Brain microvascular endothelial cell (primary cell): ENCODE measurements at regions not wholly inside any gene's neighbourhood (a gene's known extent, or its start where the extent isn't known, plus 50 kb on each side); places are given as distances from the start of the nearest gene placed in this dataset.
"Not testable (repeated sequence)": the region's sequence is repeated elsewhere in the genome, so short reads cannot be mapped to it uniquely, and the experiment has no call there.

ENCODE experiments used
- DNase-seq: peaks from one replicate; pipeline ENCODE4 v3.0.0-alpha.2; 2020
- H3K27ac ChIP-seq: fragments of 250-450 bp; sonication (Bioruptor Pico); 2 replicates; pipeline ENCODE4 v1.5.1; 2020; ENCODE audit warnings: mild to moderate bottlenecking, moderate library complexity
- H3K27me3 ChIP-seq: fragments of 250-450 bp; sonication (Bioruptor Pico); replicated peaks from 2 replicates; pipeline ENCODE4 v1.5.1; 2020; ENCODE audit warnings: mild to moderate bottlenecking
- H3K36me3 ChIP-seq: fragments of 250-450 bp; sonication (Bioruptor Pico); replicated peaks from 2 replicates; pipeline ENCODE4 v1.5.1; 2020; ENCODE audit warnings: mild to moderate bottlenecking
- H3K4me3 ChIP-seq: 2 replicates; pipeline ENCODE4 v1.5.1; 2011; ENCODE audit warnings: low read depth, mild to moderate bottlenecking, control low read depth, low read length, moderate library complexity
- CTCF ChIP-seq: IDR thresholded peaks from 2 replicates; pipeline ENCODE4 v1.5.1; 2011; ENCODE audit warnings: low read depth, mild to moderate bottlenecking, moderate library complexity, low read length, control low read depth, inconsistent platforms; ENCODE audit errors: missing control alignments
- in situ Hi-C: cut with HindIII; loops from 2 replicates; pipeline ENCODE4 v1.10.0; 2017; ENCODE audit warnings: low sequenced_read_pairs, low pct_ligation_motif_present

- in situ Hi-C loops = no loop called here
- no peak for TF ChIP-seq CTCF
- no peak overlapping the region for H3K4me3 ChIP-seq
- H3K36me3 ChIP-seq = no peaks in the 10 kb centered on the region
- no peaks in the 10 kb centered on the region for H3K27me3 ChIP-seq
- DNase-seq = peak; percentile 71
- peak overlapping the region; percentile 86 for H3K27ac ChIP-seq
Measured at GRCh38 chr13:74243637-74244526, 109.7 kb upstream of the KLF12 start.

- H3K36me3 ChIP-seq, in situ Hi-C loops, DNase-seq, H3K27ac ChIP-seq, H3K27me3 ChIP-seq, H3K4me3 ChIP-seq: not testable (repeated sequence)
Measured at GRCh38 chr13:74241343-74241742, 107.1 kb upstream of the KLF12 start.

DNA sequence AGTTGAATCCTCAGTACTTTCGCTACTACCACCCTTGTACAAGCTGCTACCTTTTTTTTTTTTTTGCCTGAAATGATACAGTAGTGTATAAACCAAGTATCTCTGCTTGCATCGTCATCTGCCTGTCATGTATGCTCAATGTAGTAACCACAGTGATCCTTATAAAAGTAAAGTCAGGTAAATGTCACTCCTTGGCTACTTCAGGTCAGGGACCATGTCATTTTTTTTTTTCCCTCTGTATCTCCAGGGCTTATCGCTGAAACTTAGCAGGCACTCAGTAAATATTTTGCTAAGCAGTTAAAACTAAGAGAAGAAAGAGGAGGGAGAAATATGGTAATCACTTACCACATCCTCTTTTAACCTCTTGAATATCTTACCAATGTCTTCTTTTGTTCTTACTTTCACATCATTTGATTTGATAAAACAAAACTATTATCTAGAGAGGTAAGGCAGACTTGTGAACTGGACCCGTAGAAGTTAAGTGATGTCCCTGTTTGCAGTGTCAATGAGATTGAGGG, 96.8 kb upstream of the KLF12 start:
- TF ChIP-seq CTCF = no peak
- in situ Hi-C loops = no loop called here
- H3K36me3 ChIP-seq = no peaks in the 10 kb centered on the region
- no peak overlapping the region for H3K27ac ChIP-seq
- no peaks in the 10 kb centered on the region for H3K27me3 ChIP-seq
- DNase-seq = no peak
- no peak overlapping the region for H3K4me3 ChIP-seq

DNA sequence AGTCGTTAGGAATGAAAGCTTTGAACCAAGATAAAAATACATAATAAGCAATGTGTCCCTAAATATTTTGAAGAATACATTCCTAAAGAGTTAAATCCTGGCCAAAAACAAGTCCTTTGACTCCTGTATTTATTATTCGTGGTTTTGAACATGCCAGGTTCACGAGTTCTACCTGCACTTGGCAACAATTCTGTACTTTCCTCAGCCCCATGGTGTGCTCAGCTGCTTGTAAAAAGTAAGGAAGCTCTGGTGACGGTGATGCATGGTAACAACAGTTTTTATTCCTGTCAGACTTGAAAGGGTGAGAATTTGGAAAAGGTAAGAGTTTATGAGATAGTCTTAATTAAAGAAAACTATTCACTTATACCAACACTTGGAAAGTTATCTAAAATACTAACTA, 95.0 kb upstream of the KLF12 start:
- H3K27ac ChIP-seq = no peak overlapping the region
- no peaks in the 10 kb centered on the region for H3K27me3 ChIP-seq
- H3K4me3 ChIP-seq = no peak overlapping the region
- TF ChIP-seq CTCF = no peak
- no peak for DNase-seq
- in situ Hi-C loops = no loop called here
- H3K36me3 ChIP-seq = no peaks in the 10 kb centered on the region

- Histone ChIP-seq H3K4me3 (no peak overlapping the region), H3K36me3 (no peaks in the 10 kb centered on the region), H3K27ac (no peak overlapping the region), H3K27me3 (no peaks in the 10 kb centered on the region)
- TF ChIP-seq CTCF = no peak
- no peak for DNase-seq
- in situ Hi-C loops = no loop called here
Measured at GRCh38 chr13:74227476-74228158, 93.4 kb upstream of the KLF12 start.

- peak; percentile 48 for DNase-seq
- in situ Hi-C loops = no loop called here
Measured at GRCh38 chr13:74226791-74227475, 92.7 kb upstream of the KLF12 start.

More at GRCh38 chr13:74226791-74227475, 92.7 kb upstream of the KLF12 start:
- TF ChIP-seq CTCF = no peak
- no peak overlapping the region for H3K27ac ChIP-seq
- H3K27me3 ChIP-seq = no peaks in the 10 kb centered on the region
- no peak overlapping the region for H3K4me3 ChIP-seq
- no peaks in the 10 kb centered on the region for H3K36me3 ChIP-seq
